ENCODE measurements at regions not wholly inside any gene's neighbourhood (a gene's known extent, or its start where the extent isn't known, plus 50 kb on each side); places are given as distances from the start of the nearest gene placed in this dataset.

- H3K27ac ChIP-seq, result no peak overlapping the region
- TF ChIP-seq CTCF (conservative IDR thresholded peaks at IDR 0.05), result no peak
- no peak for TF ChIP-seq ZFX (IDR thresholded peaks at IDR 0.05)
Observed at GRCh38 chr1:185534801-185535200, 199.4 kb upstream of the HMCN1 start.

GRCh38 chr1:185533596-185533995, 200.6 kb upstream of the HMCN1 start:
- TF ChIP-seq ZFX (IDR thresholded peaks at IDR 0.05) (no peak), CTCF (conservative IDR thresholded peaks at IDR 0.05) (no peak)

GRCh38 chr1:185532856-185533255, 201.3 kb upstream of the HMCN1 start:
- TF ChIP-seq ZFX (IDR thresholded peaks at IDR 0.05) (no peak), CTCF (conservative IDR thresholded peaks at IDR 0.05) (no peak)
- H3K27ac ChIP-seq, result no peak overlapping the region

More at GRCh38 chr1:185533596-185533995, 200.6 kb upstream of the HMCN1 start:
- H3K27ac ChIP-seq, result no peak overlapping the region

GRCh38 chr1:185531838-185532237, 202.4 kb upstream of the HMCN1 start:
- no peak overlapping the region for H3K27ac ChIP-seq
- TF ChIP-seq CTCF (conservative IDR thresholded peaks at IDR 0.05), result no peak
- TF ChIP-seq ZFX (IDR thresholded peaks at IDR 0.05), result no peak

- no peak overlapping the region for H3K27ac ChIP-seq
- TF ChIP-seq ZFX (IDR thresholded peaks at IDR 0.05) (no peak), CTCF (conservative IDR thresholded peaks at IDR 0.05) (no peak)
Observed at GRCh38 chr1:185530215-185530614, 204.0 kb upstream of the HMCN1 start.

- no peak overlapping the region for H3K27ac ChIP-seq
- TF ChIP-seq ZFX (IDR thresholded peaks at IDR 0.05) (no peak), CTCF (conservative IDR thresholded peaks at IDR 0.05) (no peak)
Observed at GRCh38 chr1:185529673-185530072, 204.5 kb upstream of the HMCN1 start.

- TF ChIP-seq ZFX (IDR thresholded peaks at IDR 0.05) (no peak), CTCF (conservative IDR thresholded peaks at IDR 0.05) (no peak)
- no peak overlapping the region for H3K27ac ChIP-seq
Observed at GRCh38 chr1:185528084-185528676, 206.0 kb upstream of the HMCN1 start.

Data from C4-2B (cell line).